A673 (cell line): ENCODE measurements at regions not wholly inside any gene's neighbourhood (a gene's known extent, or its start where the extent isn't known, plus 50 kb on each side); places are given as distances from the start of the nearest gene placed in this dataset.

Experiments
- BruUV-seq: library from RNA; stranded (reverse); fragments of 400-500 nt; replicated peaks from 2 replicates; lab custom pipeline; 2021; lab: Mats Ljungman, UMichigan
- CTCF ChIA-PET: fragments of 300-600 bp; sonication (Branson Sonifier 250); formaldehyde crosslinking; loops from one replicate; lab custom pipeline; 2022; ENCODE audit warnings: antibody characterized with exemption; lab: Charles Lee
- POLR2A ChIA-PET: fragments of 300-600 bp; sonication (Branson Sonifier 250); formaldehyde crosslinking; loops from one replicate; lab custom pipeline; 2022; ENCODE audit warnings: antibody characterized with exemption; ENCODE audit not compliant: low non-redundant PET; lab: Charles Lee
- DNase-seq: peaks from one replicate; pipeline ENCODE4 v3.0.0-alpha.2; 2015; ENCODE audit warnings: low spot score
- H3K27ac ChIP-seq: fragments of 200-600 bp; sonication (generic); 2 replicates; pipeline ENCODE4 v1.5.1; 2016; ENCODE audit warnings: mixed run types, low read depth, mild to moderate bottlenecking, mixed read lengths, antibody characterized with exemption, low read length; ENCODE audit not compliant: poor library complexity, severe bottlenecking
- H3K27me3 ChIP-seq: fragments of 200-600 bp; sonication (generic); replicated peaks from 2 replicates; pipeline ENCODE4 v1.6.1; 2017; ENCODE audit warnings: mixed run types, low read depth, mild to moderate bottlenecking, mixed read lengths, antibody characterized with exemption, low read length; ENCODE audit not compliant: insufficient read depth, poor library complexity
- H3K36me3 ChIP-seq: fragments of 200-600 bp; sonication (generic); 2 replicates; pipeline ENCODE4 v1.6.1; 2016; ENCODE audit warnings: mixed run types, mild to moderate bottlenecking, mixed read lengths, antibody characterized with exemption, low read length; ENCODE audit not compliant: insufficient read depth, poor library complexity, severe bottlenecking
- H3K4me1 ChIP-seq: fragments of 200-600 bp; sonication (generic); 2 replicates; pipeline ENCODE4 v1.6.1; 2017; ENCODE audit warnings: mixed run types, mild to moderate bottlenecking, mixed read lengths, antibody characterized with exemption, low read length; ENCODE audit not compliant: insufficient read depth, poor library complexity, severe bottlenecking
- H3K4me3 ChIP-seq: fragments of 200-600 bp; sonication (generic); 2 replicates; pipeline ENCODE4 v1.5.1; 2016; ENCODE audit warnings: low read depth, mixed run types, mild to moderate bottlenecking, mixed read lengths, low read length; ENCODE audit not compliant: poor library complexity, severe bottlenecking
- H3K9me3 ChIP-seq: fragments of 200-600 bp; sonication (generic); 2 replicates; pipeline ENCODE4 v1.6.1; 2016; ENCODE audit warnings: mixed run types, low read depth, mild to moderate bottlenecking, mixed read lengths, antibody characterized with exemption, low read length; ENCODE audit not compliant: poor library complexity, severe bottlenecking
- EZH2 ChIP-seq: fragments of 200-600 bp; sonication (generic); IDR thresholded peaks from 2 replicates; pipeline ENCODE4 v1.6.1; 2017; ENCODE audit warnings: borderline replicate concordance, low read depth, mild to moderate bottlenecking, mixed read lengths, antibody characterized with exemption, low read length; ENCODE audit not compliant: poor library complexity, severe bottlenecking
- intact Hi-C: fragments of 100-400 bp; cut with micrococcal nuclease; formaldehyde crosslinking; loops from one replicate; pipeline ENCODE4 v1.10.0; 2022; ENCODE audit not compliant: unreplicated experiment
- TF ChIP-seq, protein P1 (sequence below): fragments of 300-800, 200-600 bp; sonication (generic); conservative IDR thresholded peaks from 2 replicates; pipeline ENCODE4 v1.5.1; 2017; ENCODE audit warnings: low read depth, mild to moderate bottlenecking, antibody characterized with exemption, low read length, moderate library complexity, mixed read lengths

DNA sequence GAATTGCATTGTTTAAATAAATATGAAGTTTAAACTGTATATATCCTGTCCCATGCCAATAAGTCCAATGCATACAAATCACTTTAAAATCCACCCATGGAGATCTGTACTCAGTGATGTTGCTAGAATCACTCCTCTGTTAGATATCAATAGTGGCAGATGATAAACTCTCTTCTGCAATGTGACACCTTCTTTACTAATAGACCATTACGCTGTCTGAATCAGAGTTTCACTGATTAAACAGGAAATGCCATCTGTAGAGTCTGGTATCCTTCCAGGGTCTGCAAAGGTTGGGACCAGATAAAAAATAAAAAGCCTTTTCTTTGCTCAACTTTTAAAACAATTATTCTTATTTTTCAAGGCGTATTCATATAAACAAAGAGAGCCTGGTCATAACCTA lies 134.5 kb downstream of the EDN3 start:
- H3K4me3 ChIP-seq, result peak overlapping the region; percentile 5
- intact Hi-C loops, result no loop called here
- H3K27ac ChIP-seq, result peak overlapping the region; percentile 41
- no peaks in the 10 kb centered on the region for H3K9me3 ChIP-seq
- no TSS peak for BruUV-seq
- POLR2A ChIA-PET, result no interaction called here
- CTCF ChIA-PET, result no interaction called here
- H3K27me3 ChIP-seq, result no peaks in the 10 kb centered on the region
- peaks cover 41% of the 10 kb centered on the region for H3K4me1 ChIP-seq
- TF ChIP-seq EZH2, result no peak
- TF ChIP-seq, protein P1, sequence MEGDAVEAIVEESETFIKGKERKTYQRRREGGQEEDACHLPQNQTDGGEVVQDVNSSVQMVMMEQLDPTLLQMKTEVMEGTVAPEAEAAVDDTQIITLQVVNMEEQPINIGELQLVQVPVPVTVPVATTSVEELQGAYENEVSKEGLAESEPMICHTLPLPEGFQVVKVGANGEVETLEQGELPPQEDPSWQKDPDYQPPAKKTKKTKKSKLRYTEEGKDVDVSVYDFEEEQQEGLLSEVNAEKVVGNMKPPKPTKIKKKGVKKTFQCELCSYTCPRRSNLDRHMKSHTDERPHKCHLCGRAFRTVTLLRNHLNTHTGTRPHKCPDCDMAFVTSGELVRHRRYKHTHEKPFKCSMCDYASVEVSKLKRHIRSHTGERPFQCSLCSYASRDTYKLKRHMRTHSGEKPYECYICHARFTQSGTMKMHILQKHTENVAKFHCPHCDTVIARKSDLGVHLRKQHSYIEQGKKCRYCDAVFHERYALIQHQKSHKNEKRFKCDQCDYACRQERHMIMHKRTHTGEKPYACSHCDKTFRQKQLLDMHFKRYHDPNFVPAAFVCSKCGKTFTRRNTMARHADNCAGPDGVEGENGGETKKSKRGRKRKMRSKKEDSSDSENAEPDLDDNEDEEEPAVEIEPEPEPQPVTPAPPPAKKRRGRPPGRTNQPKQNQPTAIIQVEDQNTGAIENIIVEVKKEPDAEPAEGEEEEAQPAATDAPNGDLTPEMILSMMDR, result no peak
- DNase-seq, result peak; percentile 52
- no peaks in the 10 kb centered on the region for H3K36me3 ChIP-seq

DNA sequence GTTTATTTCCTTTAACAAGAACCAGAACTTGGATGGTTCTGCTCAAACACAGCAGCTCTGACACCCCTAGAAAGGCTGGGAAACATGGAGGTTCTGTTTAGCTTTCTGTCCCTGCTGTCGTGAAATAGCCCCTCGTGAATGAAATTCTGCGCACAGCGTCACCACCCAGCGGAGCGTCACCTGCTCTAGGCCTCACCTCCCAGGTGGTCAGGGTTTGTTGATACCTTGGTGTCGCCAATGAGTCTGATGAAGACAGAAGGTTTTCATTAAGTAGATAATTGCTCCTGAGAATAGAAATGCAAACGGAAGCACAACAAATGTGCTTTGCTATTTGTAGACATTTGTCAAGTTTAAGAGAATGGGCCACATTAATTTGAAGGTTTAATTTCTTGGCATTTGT lies 135.1 kb downstream of the EDN3 start:
- Histone ChIP-seq H3K27me3 (no peaks in the 10 kb centered on the region), H3K27ac (peak overlapping the region; percentile 41), H3K36me3 (no peaks in the 10 kb centered on the region), H3K9me3 (no peaks in the 10 kb centered on the region), H3K4me1 (peaks cover 41% of the 10 kb centered on the region), H3K4me3 (peak overlapping the region; percentile 5)
- ChIA-PET CTCF (no interaction called here), POLR2A (no interaction called here)
- no peak for DNase-seq
- BruUV-seq, result no TSS peak
- intact Hi-C loops, result no loop called here
- TF ChIP-seq EZH2, result no peak
- TF ChIP-seq, protein P1, result no peak

DNA sequence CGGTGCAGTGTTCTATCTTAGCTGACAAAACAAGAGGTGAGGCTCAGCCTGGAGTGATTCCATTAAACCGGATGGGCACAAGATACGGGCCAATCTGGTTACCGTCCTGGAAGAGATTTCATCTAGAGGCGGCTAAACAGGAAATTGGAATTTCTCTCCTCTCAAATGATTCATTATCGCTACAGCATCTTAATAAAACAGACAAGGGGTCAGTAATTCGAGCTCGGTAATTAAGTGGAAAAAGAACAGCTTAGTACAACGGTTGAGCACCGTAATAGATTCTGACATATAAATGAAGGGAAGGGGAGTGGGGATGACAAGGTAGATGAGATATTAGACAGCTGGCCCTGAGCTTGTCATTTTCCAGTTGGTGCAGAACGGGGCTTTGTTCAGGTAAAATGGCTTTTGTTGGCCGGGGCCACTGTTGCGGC lies 137.2 kb downstream of the EDN3 start:
- Histone ChIP-seq H3K27ac (no peak overlapping the region), H3K27me3 (no peaks in the 10 kb centered on the region), H3K4me3 (no peak overlapping the region), H3K4me1 (peaks cover 46% of the 10 kb centered on the region), H3K36me3 (no peaks in the 10 kb centered on the region), H3K9me3 (no peaks in the 10 kb centered on the region)
- CTCF ChIA-PET, result interaction anchor here (0.7 to 1.4 kb wide), 2 partner anchors 18 to 216 kb away, joined by 3 to 4 read pairs; no protein-coding TSS in a partner anchor
- TF ChIP-seq EZH2, result no peak
- TF ChIP-seq, protein P1, result no peak
- POLR2A ChIA-PET, result no interaction called here
- intact Hi-C loops, result no loop called here
- BruUV-seq, result no TSS peak
- DNase-seq, result peak; percentile 48
